ENCODE measurements at regions not wholly inside any gene's neighbourhood (a gene's known extent, or its start where the extent isn't known, plus 50 kb on each side); places are given as distances from the start of the nearest gene placed in this dataset.

DNA sequence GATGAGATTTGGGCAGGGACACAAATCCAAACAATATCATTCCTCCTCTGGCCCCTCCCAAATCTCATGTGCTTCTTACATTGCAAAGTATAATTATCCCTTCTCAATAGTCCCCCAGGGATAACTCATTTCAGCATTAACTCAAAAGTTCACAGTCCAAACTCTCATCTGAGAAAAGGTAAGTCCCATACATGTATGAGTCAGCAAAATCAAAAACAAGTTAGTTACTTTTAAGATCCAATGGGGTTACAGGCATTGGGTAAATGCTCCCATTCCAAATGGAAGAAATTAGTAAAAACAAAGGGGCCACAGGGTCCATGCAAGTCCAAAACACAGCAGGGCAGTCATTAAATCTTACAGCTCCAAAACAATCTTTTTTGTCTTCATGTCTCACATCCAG is 917.9 kb upstream of the CDH10 start:
- DNase-seq (ENCODE audit: low read depth), result no peak
- no peak overlapping the region for H3K4me3 ChIP-seq (ENCODE audit: control insufficient read depth, low read depth, low read length)
- TF ChIP-seq, protein P1, sequence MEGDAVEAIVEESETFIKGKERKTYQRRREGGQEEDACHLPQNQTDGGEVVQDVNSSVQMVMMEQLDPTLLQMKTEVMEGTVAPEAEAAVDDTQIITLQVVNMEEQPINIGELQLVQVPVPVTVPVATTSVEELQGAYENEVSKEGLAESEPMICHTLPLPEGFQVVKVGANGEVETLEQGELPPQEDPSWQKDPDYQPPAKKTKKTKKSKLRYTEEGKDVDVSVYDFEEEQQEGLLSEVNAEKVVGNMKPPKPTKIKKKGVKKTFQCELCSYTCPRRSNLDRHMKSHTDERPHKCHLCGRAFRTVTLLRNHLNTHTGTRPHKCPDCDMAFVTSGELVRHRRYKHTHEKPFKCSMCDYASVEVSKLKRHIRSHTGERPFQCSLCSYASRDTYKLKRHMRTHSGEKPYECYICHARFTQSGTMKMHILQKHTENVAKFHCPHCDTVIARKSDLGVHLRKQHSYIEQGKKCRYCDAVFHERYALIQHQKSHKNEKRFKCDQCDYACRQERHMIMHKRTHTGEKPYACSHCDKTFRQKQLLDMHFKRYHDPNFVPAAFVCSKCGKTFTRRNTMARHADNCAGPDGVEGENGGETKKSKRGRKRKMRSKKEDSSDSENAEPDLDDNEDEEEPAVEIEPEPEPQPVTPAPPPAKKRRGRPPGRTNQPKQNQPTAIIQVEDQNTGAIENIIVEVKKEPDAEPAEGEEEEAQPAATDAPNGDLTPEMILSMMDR (conservative IDR thresholded peaks at IDR 0.05; ENCODE audit: control insufficient read depth, insufficient read depth, low read depth, low read length), result no peak

DNA sequence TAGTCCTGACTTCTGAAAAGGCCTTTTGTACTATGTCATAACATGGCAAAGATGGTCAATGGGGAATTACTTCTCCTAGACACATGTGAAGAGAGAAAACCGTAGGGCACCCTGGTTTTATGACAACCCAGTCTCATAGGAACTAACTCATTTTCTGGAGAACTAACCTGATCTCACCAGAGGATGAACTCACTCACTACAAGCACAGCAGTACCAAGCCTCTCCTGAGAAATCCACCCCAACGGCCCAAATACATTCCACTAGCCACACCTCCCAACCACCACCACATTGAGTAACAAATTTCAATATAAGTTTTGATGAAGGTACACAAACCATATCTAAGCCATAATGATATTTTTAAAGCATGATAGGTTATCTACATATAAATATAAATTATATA is 909.3 kb upstream of the CDH10 start:
- H3K4me3 ChIP-seq (ENCODE audit: control insufficient read depth, low read depth, low read length), result no peak overlapping the region
- TF ChIP-seq, protein P1 (conservative IDR thresholded peaks at IDR 0.05; ENCODE audit: control insufficient read depth, insufficient read depth, low read depth, low read length), result no peak
- no peak for DNase-seq (ENCODE audit: low read depth)

DNA sequence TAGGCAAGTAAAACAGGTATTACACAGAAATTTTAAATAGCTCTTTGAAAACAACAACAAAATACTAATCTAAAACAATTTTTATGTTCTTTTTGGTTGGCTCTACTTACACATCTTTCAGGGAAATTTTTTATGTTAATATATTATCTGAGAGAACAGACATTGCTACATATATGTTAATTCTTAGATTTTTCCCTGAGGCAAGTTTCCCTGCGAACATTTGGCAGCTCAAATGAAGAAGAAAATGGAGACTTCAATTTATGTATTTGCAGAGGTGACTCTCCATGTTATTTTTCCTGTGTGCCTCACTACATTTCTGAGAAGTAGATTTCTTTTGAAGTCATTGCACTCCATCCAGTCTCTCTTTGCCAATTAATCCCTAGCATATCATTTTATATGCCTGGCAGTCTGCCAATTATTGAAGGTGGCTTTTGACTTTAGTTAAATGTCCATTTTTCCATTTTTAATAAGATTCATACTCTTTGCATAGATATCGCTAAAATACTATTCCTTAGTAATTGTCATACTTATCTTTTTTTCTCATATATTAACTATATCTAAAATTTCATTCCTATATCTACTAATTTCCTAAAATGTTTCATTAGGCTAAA is 908.2 kb upstream of the CDH10 start:
- no peak for DNase-seq (ENCODE audit: low read depth)
- H3K4me3 ChIP-seq (ENCODE audit: control insufficient read depth, low read depth, low read length), result no peak overlapping the region
- TF ChIP-seq, protein P1 (conservative IDR thresholded peaks at IDR 0.05; ENCODE audit: control insufficient read depth, insufficient read depth, low read depth, low read length), result no peak

DNA sequence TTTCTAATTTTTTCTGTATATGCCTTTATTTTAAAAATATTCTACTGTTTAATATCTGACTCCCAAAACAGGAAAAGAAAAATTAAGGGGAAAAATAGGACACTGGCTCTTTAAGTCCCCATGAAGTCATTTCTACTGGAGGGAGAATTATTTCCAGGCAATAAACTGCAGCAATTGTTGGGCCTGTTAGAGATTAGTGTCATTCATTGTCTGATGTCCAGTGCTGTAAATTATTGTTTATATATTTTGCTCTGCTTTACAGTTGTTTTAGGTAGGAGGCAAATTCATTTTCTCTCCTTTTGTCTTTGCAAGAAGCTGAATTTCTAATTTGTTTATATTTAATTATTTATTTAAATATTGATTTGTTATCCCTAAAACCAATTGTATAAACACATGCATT is 906.0 kb upstream of the CDH10 start:
- TF ChIP-seq, protein P1 (conservative IDR thresholded peaks at IDR 0.05; ENCODE audit: control insufficient read depth, insufficient read depth, low read depth, low read length), result no peak
- no peak for DNase-seq (ENCODE audit: low read depth)
- H3K4me3 ChIP-seq (ENCODE audit: control insufficient read depth, low read depth, low read length), result no peak overlapping the region

DNA sequence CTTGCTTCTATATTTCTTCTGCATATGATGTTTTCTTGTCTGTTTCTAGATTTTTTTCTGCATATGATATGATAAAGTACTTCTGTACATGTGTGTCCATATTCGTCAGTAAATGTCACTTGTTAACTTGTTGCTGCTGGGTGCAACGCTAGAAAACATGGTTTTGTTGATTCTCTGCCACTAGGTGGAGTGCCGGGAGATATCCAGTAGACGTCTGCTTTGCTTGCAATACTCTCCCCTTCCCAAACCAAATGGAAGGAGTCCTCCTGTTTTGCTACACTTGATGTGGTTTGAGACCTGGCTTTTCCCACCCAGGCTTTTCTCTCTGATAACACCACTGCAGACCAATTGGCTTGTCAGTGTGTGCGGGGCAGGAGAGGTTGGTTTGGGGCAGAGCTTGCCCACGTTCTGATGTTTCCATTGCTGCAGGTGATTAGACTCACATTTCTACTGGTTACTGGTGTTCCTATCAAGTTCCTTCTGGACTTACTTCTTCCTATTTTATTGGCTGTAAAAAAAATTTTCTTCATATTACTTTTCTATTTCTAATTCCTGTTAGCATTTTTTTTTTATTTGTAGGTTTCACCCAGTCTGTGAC is 900.0 kb upstream of the CDH10 start:
- H3K4me3 ChIP-seq (ENCODE audit: control insufficient read depth, low read depth, low read length), result no peak overlapping the region
- TF ChIP-seq, protein P1 (conservative IDR thresholded peaks at IDR 0.05; ENCODE audit: control insufficient read depth, insufficient read depth, low read depth, low read length), result peak; percentile 26
- peak; percentile 1 for DNase-seq (ENCODE audit: low read depth)

DNA sequence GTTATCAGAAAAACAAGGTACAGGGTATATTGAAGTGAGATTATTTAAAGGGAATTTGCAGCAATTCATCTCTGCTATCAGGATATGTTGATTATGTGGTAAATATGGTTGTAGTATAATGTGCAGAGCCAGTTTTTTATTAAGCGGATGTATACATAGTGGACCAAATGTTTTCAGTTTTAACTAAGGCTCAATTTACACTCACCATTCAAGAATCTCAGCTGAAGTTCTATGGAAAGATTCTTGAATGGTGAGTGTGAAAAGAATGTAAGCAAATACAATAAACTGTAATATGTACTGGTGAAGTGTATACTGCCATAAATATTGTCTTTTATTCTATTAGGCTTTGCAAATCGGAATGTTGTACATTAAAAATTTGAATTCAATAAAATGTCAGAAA is 895.9 kb upstream of the CDH10 start:
- no peak for DNase-seq (ENCODE audit: low read depth)
- TF ChIP-seq, protein P1 (conservative IDR thresholded peaks at IDR 0.05; ENCODE audit: control insufficient read depth, insufficient read depth, low read depth, low read length), result no peak

More for the DNA sequence above, 895.9 kb upstream of the CDH10 start:
- H3K4me3 ChIP-seq (ENCODE audit: control insufficient read depth, low read depth, low read length), result no peak overlapping the region

Data from fibroblast of mammary gland (primary cell).